Stimulated activated naive CD4-positive, alpha-beta T cell (primary cell): ENCODE measurements at regions not wholly inside any gene's neighbourhood (a gene's known extent, or its start where the extent isn't known, plus 50 kb on each side); places are given as distances from the start of the nearest gene placed in this dataset.

Experiments
- DNase-seq, 6 experiments: peaks; one replicate each; lab custom pipeline; 2025; lab: John Stamatoyannopoulos, UW

DNA sequence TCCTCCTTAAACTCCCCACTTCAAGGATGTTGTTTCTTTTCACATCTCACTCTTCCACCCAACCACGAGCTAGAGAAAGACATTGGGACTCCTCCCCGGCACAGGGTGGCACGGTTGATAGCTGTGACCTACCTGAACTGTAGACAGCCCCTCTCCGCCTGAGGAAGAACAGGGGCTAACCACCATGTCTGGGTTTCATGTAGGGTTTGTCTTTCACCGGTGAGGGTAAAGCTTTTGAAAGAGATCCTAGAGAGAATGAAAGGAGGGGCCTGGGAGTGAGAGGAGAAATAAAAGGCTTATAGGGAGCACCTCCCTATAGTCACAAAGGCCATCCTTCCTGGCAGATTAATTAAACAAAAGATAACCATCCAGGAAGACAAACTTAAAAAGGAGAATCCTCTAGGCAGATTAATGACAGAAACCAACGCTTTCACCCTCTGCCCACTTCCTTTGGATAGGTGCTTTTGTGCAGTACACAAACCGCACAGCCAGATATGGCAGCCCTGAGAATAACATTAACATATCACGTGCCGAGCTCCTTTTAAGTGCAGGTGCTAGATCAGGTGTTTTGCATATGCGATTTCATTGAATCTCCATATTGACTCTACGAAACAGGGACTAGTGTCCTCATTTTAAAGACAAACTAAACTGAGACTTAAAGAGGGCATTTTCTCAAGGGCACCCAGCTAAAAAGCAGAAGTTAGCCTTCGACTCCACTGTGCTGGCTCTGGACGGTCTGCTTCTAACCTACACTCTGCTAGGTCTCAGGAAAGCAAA is 178.1 kb upstream of the RUNX1 start:
- peak in 5 of 6 experiments; percentile 9 to 61 (median 54) for DNase-seq

DNA sequence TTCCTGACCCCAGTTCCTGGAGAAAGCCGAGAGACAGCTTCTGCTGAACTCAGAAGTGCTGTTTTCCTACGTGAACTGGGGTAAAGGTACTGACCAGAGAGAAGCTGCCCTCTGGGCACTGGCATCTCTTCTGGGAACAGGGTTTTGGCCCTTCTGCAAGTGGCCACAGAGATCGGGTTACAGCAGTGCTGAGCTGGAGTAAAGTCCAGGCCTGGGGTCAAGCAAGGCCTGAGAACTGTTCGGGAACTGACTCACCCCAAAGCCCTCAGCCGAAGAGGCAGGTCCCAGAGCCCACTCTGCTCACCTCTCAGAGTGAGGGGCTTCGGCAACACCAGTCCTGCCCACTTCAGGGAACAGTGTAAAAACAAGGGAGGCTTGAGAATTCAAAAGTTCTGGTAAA is 177.2 kb upstream of the RUNX1 start:
- DNase-seq: no peak

DNA sequence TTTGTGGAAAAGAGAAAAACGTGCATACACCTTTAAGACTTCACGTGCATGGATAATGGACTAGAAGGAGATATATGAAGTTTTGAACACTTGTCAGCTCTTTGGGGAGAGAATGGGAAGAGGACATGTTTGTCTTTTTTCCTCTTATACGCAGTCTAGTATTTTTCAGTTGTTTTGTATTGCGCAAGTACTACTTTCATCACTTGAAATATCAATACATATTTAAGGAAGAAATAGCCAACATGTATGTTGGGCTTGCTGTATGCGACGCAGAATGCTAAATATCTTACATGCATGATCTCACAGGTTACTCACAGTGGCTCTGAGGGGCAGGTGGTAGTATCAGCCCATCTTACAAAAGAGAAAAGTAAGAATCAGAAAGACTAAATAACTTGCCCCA is 176.5 kb upstream of the RUNX1 start:
- no peak for DNase-seq

DNA sequence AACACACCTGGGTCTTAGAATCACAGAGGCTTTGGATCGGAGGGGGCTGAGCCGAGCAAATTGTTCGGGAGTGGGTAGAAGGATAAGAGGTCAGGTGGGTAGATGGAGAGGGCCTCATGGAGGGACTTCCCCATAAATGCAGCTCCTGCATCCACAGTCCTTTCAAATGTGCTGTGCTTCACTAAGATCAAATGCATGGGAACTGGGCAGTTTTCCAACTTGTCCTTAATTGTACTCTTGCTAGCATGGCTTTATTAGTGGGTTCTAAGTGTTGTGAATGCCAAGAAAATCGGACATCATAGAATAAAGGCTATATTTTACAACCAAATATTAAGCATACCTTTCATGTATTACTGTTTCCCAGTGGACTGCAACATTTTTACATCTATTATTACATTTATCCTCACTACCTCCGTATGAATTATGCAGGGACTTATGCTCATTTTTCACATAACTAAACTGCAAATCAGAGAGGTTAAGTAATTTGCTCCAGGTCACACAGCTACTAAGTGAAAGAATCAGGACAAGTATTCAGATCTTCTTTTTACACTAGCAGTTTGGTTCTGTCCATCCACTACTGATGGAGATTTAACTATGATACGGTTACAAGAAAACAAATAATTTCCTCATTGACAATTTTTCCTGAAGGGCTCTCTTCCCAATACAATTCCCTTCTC is 174.5 kb upstream of the RUNX1 start:
- no peak for DNase-seq

DNA sequence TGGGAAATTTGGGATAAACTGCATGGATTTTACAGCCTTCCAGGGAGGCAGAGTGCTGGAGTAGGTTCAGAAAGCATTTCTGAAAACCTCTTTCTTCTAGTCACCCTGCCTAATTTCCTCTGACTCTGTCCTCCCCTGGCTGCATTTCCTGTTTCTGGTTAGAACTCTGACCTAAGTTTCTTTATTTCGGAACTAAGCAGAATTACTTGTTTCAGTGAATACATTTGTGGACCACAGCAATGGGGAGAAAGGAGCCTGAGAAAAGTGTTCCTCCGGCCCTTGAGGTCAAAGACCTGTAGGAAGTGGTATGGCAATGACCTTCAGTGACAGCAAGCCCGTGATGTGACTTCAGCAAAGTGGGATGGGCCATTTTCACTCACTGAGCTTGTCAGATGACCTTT is 173.4 kb upstream of the RUNX1 start:
- peak in 2 of 6 experiments; percentile 6 to 14 for DNase-seq

DNA sequence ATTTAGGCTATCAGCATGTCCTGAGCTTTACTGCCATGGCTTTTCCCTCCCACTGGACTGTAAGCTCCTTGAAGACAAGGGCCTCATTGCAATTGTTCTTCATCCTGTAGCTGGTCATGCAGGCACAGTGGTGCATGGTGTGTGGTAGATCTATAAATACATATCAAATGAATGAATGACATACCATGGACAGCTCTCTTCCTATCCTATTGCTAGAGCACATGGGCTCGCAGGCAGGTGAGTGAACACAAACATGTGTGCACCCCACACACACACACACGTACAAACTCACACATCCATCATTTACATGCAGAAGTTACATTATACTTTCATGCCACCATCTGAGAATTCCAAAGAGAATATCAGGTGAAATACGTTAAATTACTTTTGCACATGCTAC is 172.9 kb upstream of the RUNX1 start:
- peak in 3 of 6 experiments; percentile 1 to 26 (median 25) for DNase-seq

DNA sequence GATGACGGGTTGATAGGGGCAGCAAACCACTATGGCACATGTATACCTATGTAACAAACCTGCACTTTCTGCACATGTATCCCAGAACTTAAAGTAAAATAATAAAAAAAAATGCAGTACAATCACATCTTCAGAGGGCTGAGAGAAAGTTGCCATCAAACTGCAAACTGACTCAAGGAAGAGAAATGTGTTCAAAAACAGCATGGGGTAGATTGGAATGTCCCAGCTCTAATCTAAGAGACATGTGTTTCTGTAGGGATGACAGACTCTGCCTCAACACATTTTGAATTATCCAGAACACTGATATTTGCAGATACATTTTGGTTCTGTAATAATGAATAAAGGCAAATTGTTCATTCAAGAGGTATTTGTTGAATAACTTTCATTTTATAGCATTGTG is 171.2 kb upstream of the RUNX1 start:
- DNase-seq: no peak

DNA sequence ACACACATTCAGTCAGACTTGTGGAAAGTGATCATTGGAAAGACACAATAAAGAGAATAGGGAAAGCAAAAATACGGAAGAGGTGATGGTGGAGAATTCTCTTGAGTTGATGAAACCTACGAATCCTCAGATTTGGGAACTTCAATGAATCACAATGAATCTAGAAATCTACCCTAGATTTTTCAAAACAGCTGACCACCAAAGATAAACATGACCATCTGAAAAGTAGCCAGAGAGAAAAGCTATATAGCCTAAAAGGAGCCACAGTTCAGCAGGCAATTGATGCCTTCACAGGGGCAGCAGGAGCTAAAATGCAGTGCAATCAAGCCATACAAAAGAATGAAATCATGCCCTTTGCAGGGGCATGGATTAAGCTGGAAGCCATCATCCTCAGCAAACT is 170.6 kb upstream of the RUNX1 start:
- no peak for DNase-seq

DNA sequence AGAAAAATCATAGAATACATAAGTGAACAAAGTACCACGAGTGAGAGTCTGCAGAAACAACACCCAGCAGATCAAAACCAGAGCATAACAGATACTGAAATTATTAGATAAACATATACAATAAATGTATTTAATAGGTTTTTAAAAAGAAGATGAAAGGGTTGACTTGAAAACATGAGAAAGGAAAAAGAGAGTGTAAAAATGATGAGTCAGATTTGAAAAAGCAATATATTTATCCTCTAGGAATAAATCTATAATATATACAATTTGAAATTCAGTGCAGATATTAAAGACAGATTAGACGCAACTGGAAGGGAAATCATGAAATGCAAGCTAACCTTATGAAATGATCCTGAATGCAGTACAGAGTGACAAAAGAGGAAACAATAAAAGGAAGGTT is 170.2 kb upstream of the RUNX1 start:
- no peak for DNase-seq

DNA sequence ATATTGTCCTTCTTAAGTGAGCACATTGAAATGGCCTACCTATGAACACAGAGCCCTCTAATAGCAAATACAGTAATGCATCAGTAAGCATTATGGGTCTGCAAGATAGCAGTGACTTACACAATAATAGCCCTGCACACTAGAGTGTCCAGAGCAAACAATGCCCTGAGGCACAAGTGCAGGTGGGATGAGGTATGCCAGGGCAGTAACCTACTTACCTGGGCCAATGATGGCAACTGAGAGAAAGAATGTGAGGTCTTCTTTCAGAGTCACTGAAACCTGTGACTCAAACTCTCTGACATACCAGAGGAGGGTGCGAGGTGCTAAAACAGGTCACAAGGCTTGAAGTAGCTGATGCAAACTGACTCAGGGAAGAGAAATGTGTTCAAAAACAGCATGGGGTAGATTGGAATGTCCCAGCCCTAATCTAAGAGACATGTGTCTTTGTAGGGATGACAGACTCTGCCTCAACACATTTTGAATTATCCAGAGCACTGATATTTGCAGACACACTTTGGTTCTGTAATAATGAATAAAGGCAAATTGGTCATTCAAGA is 168.5 kb upstream of the RUNX1 start:
- no peak for DNase-seq

DNA sequence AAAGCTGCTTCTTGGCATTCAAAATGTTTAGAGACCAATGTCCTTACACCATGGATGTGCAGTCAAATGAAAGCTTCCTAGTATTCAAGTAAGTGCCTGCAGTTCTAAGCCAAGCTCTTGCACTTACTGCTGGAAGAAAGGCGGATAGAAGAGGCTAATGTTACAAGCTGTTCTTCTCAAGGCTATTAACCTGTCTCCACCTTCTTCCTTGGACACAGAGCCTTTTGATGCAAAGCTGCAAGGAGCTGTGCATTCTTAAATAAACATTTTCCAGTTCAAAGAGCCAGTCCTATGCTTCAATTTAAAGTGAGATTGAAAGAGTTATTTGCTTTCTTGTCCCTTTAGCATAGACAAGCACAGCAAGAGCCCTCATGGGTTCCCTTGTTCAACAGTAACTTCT is 167.9 kb upstream of the RUNX1 start:
- DNase-seq: no peak

DNA sequence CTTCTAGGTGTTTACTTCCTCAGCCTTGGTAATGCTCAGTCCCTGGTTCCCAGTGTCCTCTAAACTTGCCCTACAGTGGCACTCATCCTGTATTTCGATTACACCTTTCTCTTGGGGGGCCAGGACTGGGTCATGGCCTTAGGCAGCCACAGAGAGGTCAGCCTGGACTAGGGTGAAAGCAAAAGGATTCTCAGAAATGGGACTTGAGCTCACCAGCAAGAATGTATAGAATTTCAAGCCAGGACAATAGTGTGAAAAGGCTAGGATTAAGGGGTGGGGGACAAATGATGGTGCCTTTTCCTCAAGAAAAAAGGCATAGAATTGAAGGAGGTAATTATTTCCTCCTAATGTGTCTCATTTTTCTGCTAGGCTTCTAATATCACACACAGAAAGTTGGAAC is 166.8 kb upstream of the RUNX1 start:
- DNase-seq: no peak

DNA sequence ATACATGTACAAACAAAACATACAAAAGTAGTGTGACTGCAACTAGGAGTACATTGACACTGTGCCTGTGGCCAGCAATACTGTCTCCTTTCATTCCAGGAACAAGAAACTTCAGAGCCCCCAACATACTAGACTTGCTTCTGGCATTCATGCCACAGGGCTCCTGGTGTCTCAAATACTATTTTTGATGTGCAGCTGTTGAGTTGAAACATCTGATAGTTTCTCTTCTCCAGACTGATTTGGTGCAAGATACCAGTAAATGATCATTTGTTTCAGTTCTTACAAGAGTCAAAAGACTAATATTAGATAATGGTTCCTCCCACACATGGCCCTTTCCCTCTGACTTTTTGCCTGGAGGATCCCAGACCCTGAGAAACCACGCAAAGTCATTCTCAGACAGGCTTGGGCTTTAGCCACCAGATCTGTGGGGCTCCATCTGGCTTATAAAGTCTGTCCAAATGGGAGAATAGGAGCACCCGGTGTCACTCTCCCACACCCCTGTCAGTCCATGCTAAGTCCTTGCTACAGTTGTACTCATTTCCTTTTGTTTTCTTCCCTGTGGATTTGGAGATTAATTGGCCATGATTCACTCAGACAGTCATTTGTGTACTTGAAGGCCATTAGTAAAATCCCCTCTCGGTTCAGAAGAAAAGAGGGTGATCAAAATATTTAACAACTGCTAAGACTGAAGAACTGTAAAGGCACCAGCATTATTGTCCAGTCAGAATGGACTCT is 163.5 kb upstream of the RUNX1 start:
- no peak for DNase-seq

DNA sequence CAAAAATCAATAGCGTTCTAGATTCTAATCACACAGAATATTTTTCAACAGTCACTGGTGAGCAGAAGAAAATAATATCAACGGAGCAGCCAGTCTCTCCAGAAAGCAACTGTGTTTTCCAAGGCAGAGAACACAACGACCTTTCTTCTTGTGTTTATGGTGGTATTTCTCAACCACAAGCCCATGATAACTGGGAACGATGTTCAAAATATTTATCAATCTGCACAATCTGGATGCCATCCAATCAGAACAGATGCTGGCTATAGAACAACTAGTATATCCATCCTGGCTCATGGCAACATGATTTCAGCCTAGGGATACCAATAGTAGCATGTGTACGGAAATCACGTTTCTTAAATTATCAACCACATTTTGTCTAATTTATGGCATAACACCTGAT is 162.7 kb upstream of the RUNX1 start:
- no peak for DNase-seq

DNA sequence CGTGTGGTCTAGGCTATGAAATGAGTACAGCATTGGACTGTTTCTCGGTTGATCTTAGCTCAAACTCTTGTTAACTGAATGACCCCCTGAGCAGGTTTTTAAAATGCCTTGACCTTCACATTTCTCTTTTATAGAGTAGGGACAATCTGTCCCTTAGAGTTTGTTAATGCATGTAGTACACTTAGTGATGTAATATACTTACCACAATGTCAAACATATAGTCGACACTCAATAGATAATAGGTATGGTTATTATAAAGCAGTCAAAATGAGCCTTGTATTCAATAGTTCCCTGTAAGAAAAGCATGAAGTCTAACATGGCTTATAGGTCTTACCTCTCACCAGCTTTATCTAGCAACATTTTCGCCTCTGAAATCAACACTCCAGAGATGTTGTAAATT is 161.0 kb upstream of the RUNX1 start:
- DNase-seq: no peak

DNA sequence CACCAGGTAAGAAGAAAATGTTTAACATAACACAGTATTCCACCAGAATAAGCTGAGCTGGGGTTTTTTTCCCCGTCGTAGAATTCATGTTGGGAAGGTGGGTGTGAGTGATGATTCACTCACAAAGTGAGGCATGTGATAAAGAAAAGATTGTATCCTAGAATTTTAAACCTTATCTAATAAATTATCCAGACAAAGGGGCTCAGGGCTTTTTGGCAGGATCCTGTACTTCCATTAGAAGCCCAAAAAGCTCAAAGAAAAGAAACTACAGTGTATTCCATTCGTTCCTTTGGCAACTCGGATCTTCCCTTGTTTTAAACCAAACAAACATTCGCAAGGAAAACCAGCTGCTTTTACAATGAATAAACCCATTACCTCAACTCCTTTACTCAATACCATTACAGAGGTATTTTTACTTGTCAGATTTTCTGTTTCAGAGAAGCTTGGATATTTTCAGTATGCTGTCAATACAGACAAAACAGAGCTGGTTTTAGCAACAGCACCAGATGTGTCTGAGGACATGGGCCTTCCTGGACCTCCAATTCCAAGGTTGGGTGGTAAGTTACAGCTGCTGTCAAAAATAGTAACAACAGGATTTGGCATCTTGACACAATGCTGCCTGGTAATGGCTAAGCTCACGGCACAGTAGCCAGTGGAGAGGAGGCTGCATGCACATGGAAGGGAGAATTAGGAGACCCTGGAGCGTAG is 159.9 kb upstream of the RUNX1 start:
- no peak for DNase-seq

DNA sequence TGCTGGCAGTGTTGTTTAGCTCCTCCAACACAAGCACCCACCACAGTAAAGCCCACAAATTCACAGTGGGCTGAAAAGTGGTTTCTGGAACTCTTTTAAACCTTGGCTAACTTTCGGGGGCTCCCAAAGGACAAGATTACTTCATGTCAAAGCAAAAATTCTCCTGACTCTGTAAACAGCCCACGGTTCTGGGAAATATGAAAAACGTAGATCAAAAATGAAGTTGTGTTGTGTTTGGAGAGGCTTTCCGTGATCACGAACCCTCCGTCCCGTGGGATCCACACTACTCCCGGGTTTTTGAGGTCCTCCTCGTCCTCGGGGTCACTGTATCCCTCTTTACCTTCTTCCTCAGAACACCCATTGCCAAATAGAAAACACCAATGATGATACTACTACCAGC is 159.0 kb upstream of the RUNX1 start:
- no peak for DNase-seq

DNA sequence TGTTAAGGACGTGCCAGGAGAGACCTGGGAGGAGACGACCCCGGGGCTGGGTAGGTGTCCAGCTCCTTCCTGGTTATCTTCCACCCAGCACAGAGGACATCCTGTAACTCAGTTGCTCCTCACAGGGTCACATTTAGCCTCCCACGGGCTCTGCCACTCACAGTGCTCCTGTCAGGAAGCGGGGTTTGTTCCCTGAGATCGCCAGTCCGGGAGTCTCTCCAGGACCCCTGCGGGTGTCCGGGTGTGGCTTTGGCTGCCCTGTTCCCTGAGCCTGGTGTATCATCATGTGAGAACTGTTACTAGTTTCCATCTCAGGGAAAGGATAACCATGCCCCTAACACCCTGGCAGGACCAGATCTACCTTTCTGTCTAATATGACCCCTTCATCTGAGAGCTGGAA is 158.2 kb upstream of the RUNX1 start:
- DNase-seq: no peak

DNA sequence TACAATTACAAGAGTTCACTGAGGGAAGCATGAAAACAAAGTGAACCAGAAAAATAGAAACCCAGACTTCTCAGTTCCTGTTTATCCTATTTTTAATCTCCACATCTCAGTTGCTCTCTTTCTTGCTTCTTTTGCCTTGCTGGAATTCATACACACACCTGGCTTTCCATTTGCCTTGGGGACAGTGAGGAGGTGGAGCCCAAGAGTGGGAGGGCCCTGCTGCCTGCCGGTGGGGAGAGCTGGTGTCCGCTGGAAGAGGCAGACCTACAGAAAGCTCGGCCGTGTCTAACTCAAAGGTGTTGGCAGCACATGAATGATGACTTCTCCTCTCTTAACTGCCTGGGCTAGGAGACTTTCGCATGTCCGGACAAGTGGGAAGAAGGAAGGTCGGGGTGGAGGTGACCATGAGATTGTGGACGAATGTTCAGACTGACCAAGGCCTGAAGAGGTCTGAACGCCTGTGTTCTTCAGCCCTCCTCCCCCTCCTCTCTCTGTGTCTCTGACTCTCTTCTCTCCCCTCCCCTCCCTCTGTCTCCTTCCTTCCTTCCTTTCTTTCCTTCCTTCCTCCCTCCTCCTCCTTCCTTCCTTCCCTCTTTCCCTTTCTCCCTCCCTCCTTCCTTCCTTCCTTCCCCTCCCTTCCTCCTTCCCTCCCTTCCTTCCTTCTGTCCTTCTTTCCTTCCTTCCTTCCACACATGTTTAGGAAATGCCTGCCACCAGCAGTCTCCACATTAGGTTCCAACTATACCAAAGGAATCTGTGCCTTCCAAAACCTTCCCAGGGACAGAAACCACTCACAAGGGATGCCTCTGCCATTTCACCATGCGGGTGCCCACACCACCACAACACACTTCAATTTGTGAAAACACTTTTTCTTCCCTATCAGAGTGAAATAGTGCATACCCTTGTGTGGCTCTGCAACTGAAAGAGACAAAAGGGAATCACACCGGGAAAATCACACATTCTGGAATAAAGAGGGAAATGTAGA is 157.3 kb upstream of the RUNX1 start:
- DNase-seq: no peak

DNA sequence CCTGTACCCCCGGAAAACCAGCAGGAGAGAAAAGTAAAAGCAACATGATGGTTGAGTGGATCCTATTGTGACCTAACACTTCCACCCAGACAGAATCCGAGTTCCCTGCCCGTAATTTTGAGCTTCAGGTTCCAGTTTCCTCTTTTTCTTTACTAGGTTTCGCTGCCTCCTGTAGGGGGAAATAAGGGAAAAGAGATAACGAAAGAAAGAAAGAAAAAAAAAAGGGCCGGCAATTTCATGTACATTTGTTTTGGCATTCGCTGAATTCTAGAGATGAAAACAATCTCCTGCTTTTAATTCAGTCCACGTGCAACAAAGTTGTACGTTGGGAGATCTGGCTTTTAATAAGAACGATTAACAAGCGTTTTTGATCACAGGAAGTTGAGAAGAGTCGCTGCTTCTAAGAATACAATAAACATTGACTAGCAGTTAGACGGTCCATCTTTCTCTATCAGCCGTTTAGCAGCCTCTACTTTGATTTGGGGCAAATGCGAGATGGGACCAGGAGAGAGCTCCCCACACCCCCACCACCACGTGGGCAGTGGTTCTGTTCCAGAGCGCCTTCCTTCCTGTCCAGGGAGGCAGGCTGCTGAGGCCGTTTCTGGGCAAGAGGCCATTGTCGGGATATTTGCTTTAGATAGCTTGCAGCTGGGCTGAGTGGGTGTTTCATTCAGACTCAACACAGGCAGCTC is 155.9 kb upstream of the RUNX1 start:
- peak in 2 of 6 experiments; percentile 8 to 34 for DNase-seq
